Retinal pigment epithelial cell (primary cell): ENCODE measurements at regions not wholly inside any gene's neighbourhood (a gene's known extent, or its start where the extent isn't known, plus 50 kb on each side); places are given as distances from the start of the nearest gene placed in this dataset.

Source experiments
- DNase-seq: peaks from one replicate; pipeline ENCODE4 v3.0.0-alpha.2; 2010; ENCODE audit warnings: low read depth
- H3K4me3 ChIP-seq: 2 replicates; pipeline ENCODE4 v1.5.1; 2011; ENCODE audit warnings: mild to moderate bottlenecking, low read length, control low read depth, moderate library complexity
- TF ChIP-seq, protein P1 (sequence below): conservative IDR thresholded peaks from 2 replicates; pipeline ENCODE4 v1.5.1; 2011; ENCODE audit warnings: low read depth, low read length, control low read depth, inconsistent platforms

DNA sequence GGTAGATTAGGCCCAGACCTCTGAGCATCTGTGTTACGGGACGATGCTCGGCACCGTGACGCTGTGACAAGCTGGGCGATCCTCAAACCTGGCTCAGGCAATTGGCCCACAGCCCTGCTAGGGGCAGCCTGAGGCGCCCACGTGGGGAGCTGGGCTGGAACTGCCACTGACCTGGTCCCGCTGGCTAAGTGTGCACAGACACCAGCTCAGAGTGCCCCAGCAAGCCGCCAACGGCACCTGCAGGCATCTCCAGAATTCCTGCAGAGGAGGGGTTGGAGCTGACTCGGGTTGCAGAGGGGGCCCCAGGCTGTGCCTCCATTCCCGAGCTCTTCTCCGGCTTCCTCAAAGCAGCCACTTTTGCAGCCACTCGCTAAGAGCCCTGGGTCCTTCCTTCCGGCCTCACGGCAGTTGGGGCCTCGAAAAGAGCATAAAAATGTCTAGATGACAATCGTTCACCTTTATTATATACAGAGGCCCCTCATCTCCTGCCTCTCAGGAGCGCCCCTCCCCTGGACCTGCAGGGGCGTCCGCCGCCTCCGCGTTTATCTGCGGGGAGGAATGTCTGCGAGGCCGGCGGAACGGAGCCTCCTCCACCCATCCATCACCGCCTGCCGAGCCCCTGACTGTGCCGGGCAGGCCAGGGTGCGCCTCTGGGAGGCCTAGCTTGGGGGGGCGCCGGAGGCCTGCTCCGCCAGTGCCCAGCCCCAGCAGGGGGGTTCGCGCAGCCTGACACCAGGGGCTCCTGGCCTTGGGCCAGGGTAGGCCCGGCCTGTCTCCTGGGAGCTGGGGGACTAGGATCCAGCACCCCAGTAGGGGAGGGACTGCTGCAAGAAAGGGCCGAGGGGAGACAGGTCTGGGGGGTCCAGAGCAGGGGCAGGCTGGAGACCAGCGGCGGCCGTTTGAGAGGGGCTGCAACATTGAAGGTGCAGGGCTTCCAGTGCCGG, 144.9 kb downstream of the BARX1 start:
- TF ChIP-seq, protein P1, sequence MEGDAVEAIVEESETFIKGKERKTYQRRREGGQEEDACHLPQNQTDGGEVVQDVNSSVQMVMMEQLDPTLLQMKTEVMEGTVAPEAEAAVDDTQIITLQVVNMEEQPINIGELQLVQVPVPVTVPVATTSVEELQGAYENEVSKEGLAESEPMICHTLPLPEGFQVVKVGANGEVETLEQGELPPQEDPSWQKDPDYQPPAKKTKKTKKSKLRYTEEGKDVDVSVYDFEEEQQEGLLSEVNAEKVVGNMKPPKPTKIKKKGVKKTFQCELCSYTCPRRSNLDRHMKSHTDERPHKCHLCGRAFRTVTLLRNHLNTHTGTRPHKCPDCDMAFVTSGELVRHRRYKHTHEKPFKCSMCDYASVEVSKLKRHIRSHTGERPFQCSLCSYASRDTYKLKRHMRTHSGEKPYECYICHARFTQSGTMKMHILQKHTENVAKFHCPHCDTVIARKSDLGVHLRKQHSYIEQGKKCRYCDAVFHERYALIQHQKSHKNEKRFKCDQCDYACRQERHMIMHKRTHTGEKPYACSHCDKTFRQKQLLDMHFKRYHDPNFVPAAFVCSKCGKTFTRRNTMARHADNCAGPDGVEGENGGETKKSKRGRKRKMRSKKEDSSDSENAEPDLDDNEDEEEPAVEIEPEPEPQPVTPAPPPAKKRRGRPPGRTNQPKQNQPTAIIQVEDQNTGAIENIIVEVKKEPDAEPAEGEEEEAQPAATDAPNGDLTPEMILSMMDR = no peak
- H3K4me3 ChIP-seq = no peak overlapping the region
- DNase-seq = no peak

DNA sequence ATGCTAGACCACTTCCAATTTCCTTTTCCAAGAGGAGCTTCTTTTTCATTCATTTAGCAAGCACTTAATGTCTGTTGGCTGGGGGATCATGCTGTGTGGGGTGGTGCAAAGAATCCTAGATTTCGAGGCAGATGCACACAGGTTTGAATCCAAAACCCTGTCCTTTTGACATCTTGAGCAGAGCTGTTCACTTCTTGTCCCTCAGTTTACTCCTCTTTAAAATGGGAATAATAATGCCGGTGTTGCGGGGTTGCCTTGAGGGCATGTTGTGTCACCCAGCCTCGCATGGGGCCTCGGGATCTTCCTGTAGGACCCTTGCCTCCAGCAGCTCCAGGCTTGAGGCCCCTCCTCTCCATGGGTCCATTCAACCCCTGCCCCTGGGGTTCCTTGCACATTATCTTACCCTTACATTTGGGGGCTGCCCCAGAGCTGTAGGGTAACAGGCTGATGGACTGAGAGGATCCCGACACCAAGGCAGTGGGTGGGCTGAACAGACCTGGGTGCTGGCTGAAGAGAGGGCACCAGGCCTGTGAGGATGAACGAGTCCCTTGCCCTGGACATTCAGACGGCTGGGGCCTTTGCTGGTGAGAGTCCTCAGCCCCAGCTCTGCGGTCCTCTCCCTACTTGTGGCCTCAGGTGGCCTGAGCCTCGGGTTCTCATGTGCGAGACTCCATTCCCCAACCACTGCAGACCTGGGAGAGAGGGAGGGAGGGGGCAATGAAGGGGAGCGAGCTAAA, 145.8 kb downstream of the BARX1 start:
- H3K4me3 ChIP-seq = no peak overlapping the region
- DNase-seq = no peak
- TF ChIP-seq, protein P1 = no peak

DNA sequence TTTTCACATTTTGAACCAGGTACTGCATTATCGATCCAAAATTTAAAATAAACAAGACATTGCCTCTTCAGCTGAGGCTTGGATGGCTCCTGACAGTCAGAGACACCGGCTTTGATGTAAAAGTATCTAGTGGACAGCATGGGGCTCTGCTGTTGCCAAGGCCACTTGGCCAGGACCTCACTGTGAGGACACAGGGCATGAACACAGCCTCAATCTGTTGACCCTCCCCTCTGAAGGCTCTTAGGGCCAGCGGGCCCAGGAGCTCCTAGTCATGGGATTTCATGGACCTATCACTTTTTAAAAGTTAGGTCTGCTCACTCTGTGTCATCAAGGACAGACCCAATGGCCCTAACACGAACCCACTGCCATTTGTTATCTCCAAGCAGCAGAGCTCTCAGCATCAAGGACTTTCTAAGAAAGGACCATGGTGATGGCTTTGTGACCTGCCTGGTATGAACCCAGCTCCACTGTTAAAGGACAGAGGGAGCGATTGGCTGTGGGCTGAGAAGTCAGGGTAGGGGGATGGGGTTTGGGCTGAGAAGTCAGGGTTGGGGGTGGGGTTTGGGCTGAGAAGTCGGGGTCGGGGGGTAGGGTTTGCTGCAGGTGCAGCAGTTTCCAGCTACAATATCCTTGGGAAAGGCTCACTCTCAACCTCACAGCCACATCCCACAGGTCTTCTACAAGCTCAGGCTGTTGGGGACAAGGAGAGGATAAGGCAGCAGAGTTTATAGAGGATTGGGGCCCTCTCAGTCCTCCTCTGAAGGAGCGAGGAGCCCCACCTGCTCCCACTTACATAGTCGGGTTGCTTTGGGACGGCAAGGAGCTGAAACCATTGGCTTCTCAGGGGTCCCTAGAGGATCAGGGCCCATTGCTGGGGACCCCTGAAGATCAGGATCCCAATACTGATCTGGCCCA, 146.8 kb downstream of the BARX1 start:
- TF ChIP-seq, protein P1 = no peak
- H3K4me3 ChIP-seq = no peak overlapping the region
- DNase-seq = no peak

DNA sequence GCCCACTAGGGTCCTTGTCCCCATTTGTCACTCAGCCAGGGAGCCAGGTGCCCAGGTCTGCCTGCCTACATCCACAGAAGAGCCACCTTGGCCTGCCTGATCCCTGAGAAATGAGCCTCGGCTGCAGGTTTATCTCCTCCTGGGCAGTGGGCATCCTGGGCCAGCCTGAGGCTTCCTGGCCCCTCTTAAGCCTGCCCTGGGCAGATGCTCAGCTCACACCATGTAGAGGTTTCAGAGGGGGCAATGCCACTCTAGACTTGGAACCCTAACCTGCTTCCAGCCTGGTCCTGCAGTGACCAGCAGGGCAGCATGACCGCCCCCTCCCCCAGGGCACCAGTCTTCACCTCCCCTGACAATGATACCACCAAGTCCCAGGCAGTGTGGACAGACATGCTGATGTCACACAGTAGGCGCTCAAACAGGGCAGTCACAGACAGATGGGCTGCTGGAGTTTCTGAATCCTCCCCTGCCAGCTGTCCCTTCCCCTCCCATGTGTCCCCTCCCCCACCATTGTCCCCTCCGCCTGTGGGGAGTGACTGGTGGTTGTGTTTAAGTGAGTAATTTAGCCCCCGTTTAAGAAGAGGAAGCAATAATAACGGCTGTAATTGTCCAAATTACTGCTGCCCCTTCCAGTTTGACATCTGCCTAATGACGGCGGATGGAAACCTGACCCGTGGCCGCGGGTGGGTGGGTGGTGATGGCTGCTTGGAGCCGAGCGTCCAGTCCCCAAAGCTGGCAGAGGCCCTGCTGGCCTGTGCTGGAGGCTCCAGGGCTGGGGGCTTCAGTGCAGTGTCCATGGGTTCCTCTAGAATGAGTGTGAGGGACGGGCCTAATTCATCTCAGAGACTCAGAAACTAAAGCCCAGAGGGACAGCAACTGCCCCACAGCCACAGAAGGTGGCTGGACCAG, 147.7 kb downstream of the BARX1 start:
- H3K4me3 ChIP-seq = no peak overlapping the region
- TF ChIP-seq, protein P1 = no peak
- no peak for DNase-seq

DNA sequence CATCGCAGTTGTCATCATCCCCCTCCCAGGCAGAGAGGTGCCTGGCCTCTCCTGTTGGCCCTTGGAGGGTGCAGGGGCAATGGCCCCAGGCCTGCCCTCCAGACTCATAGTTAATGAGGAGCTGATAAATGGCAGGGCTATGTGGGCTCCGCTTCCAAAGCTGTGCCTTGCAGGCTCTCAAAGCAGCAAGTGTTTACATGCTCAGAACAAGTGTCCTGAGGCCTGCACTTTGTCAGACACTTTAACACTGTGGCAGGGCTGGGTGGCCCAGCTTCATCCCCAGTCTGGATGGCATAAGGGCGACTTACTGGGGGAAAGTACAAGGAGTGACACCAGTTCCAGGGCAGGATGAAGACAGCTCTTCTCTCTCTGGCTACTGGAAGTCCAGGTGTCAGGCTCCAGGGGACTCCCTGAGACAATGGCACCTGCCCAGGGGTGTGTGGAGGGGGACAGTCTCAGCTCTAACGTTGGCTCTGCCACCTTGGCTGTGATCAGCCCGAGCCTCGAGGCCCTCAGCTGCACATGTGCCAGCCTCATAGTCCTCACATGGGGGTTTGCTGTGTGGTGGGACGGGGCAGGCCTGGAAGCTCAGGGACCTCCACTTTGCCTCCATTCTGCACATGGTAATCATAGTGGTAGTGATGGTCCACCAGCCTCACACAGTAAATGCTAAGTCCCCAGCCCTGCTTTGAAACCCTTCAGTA, 153.4 kb downstream of the BARX1 start:
- no peak for DNase-seq
- TF ChIP-seq, protein P1 = no peak
- H3K4me3 ChIP-seq = no peak overlapping the region
